ENCODE measurements at regions not wholly inside any gene's neighbourhood (a gene's known extent, or its start where the extent isn't known, plus 50 kb on each side); places are given as distances from the start of the nearest gene placed in this dataset.

GRCh38 chrY:8656101-8656500, 681.2 kb upstream of the TSPY4 start:
- FAIRE-seq, result no peak
- DNase-seq (ENCODE audit: low spot score), result no peak

- FAIRE-seq (no peak), DNase-seq (ENCODE audit: low spot score) (no peak)
Observed at GRCh38 chrY:8656515-8656914, 680.7 kb upstream of the TSPY4 start.

- DNase-seq (ENCODE audit: low spot score) (no peak), FAIRE-seq (no peak)
Observed at GRCh38 chrY:8659721-8660120, 677.5 kb upstream of the TSPY4 start.

GRCh38 chrY:8673896-8674295, 663.4 kb upstream of the TSPY4 start:
- DNase-seq (ENCODE audit: low spot score), result no peak
- no peak for FAIRE-seq

- FAIRE-seq, result no peak
- DNase-seq (ENCODE audit: low spot score), result no peak
Observed at GRCh38 chrY:8677336-8677935, 659.8 kb upstream of the TSPY4 start.

- FAIRE-seq, result no peak
Observed at GRCh38 chrY:8687154-8687553, 650.1 kb upstream of the TSPY4 start.

GRCh38 chrY:8690901-8691685, 646.2 kb upstream of the TSPY4 start:
- no peak for DNase-seq (ENCODE audit: low spot score)
- no peak for FAIRE-seq

More at GRCh38 chrY:8687154-8687553, 650.1 kb upstream of the TSPY4 start:
- no peak for DNase-seq (ENCODE audit: low spot score)

- FAIRE-seq (no peak), DNase-seq (ENCODE audit: low spot score) (no peak)
Observed at GRCh38 chrY:8698571-8698970, 638.7 kb upstream of the TSPY4 start.

GRCh38 chrY:8705636-8706300, 631.5 kb upstream of the TSPY4 start:
- no peak for FAIRE-seq
- DNase-seq (ENCODE audit: low spot score), result peak; percentile 45

- FAIRE-seq, result peak; percentile 93
- DNase-seq (ENCODE audit: low spot score), result peak; percentile 59
Observed at GRCh38 chrY:8712296-8712695, 625.0 kb upstream of the TSPY4 start.

GRCh38 chrY:8715226-8715625, 622.0 kb upstream of the TSPY4 start:
- peak; percentile 73 for DNase-seq (ENCODE audit: low spot score)
- peak; percentile 94 for FAIRE-seq

GRCh38 chrY:8726616-8727015, 610.6 kb upstream of the TSPY4 start:
- FAIRE-seq (no peak), DNase-seq (ENCODE audit: low spot score) (peak; percentile 5)

- no peak for DNase-seq (ENCODE audit: low spot score)
- no peak for FAIRE-seq
Observed at GRCh38 chrY:8729971-8730370, 607.3 kb upstream of the TSPY4 start.

- FAIRE-seq (no peak), DNase-seq (ENCODE audit: low spot score) (no peak)
Observed at GRCh38 chrY:8741343-8742069, 595.8 kb upstream of the TSPY4 start.

- FAIRE-seq (no peak), DNase-seq (ENCODE audit: low spot score) (no peak)
Observed at GRCh38 chrY:8764184-8764583, 573.1 kb upstream of the TSPY4 start.

- FAIRE-seq, result no peak
Observed at GRCh38 chrY:8781184-8781890, 555.9 kb upstream of the TSPY4 start.

GRCh38 chrY:8794561-8794960, 542.7 kb upstream of the TSPY4 start:
- peak; percentile 77 for FAIRE-seq
- DNase-seq (ENCODE audit: low spot score), result peak; percentile 9

More at GRCh38 chrY:8781184-8781890, 555.9 kb upstream of the TSPY4 start:
- no peak for DNase-seq (ENCODE audit: low spot score)

GRCh38 chrY:8804317-8804716, 532.9 kb upstream of the TSPY4 start:
- DNase-seq (ENCODE audit: low spot score) (no peak), FAIRE-seq (no peak)

- DNase-seq (ENCODE audit: low spot score) (no peak), FAIRE-seq (no peak)
Observed at GRCh38 chrY:8807648-8808408, 529.4 kb upstream of the TSPY4 start.

GRCh38 chrY:8808611-8809010, 528.7 kb upstream of the TSPY4 start:
- FAIRE-seq (peak; percentile 10), DNase-seq (ENCODE audit: low spot score) (peak; percentile 5)

All from RCC 7860 (cell line).